Mammary epithelial cell (primary cell): ENCODE measurements at regions not wholly inside any gene's neighbourhood (a gene's known extent, or its start where the extent isn't known, plus 50 kb on each side); places are given as distances from the start of the nearest gene placed in this dataset.

Experiments
- CTCF ChIP-seq, 2 donors: IDR thresholded peaks in 1 of 2; conservative IDR thresholded peaks in 1 of 2; 2 replicates each; pipeline ENCODE4 v1.5.1; 2011 to 2012; ENCODE audit warnings: inconsistent platforms in 2 of 2, low read length in 2 of 2, mild to moderate bottlenecking in 2 of 2, control low read depth in 1 of 2, low read depth in 1 of 2; ENCODE audit not compliant: insufficient read depth in 1 of 2; ENCODE audit errors: extremely low read depth in 1 of 2
- EZH2 ChIP-seq: IDR thresholded peaks from 2 replicates; pipeline ENCODE4 v1.6.1; 2012; ENCODE audit warnings: low read length, inconsistent platforms, borderline replicate concordance

- TF ChIP-seq CTCF (conservative IDR thresholded peaks at IDR 0.05 in 1 of 2, IDR thresholded peaks at IDR 0.05 in 1 of 2; ENCODE audit: extremely low read depth in 1 of 2, insufficient read depth in 1 of 2, low read depth in 1 of 2, low read length in 2 of 2) = no peak
- no peak for TF ChIP-seq EZH2
Observed at GRCh38 chr2:228269351-228269750, 87.9 kb upstream of the SPHKAP start.
